NB4 (cell line): ENCODE measurements at regions not wholly inside any gene's neighbourhood (a gene's known extent, or its start where the extent isn't known, plus 50 kb on each side); places are given as distances from the start of the nearest gene placed in this dataset.

Experiments used
- POLR2A ChIP-seq: IDR thresholded peaks from 2 replicates; pipeline ENCODE4 v1.6.1; 2011; ENCODE audit warnings: mild to moderate bottlenecking; ENCODE audit not compliant: insufficient read length; ENCODE audit errors: extremely low read depth
- TF ChIP-seq, protein P1 (sequence below): IDR thresholded peaks from one replicate; pipeline ENCODE4 v1.5.1; 2012; ENCODE audit warnings: low read depth, low read length

GRCh38 chr1:229107304-229107815, 163.6 kb upstream of the RAB4A start:
- no peak for TF ChIP-seq POLR2A
- TF ChIP-seq, protein P1, sequence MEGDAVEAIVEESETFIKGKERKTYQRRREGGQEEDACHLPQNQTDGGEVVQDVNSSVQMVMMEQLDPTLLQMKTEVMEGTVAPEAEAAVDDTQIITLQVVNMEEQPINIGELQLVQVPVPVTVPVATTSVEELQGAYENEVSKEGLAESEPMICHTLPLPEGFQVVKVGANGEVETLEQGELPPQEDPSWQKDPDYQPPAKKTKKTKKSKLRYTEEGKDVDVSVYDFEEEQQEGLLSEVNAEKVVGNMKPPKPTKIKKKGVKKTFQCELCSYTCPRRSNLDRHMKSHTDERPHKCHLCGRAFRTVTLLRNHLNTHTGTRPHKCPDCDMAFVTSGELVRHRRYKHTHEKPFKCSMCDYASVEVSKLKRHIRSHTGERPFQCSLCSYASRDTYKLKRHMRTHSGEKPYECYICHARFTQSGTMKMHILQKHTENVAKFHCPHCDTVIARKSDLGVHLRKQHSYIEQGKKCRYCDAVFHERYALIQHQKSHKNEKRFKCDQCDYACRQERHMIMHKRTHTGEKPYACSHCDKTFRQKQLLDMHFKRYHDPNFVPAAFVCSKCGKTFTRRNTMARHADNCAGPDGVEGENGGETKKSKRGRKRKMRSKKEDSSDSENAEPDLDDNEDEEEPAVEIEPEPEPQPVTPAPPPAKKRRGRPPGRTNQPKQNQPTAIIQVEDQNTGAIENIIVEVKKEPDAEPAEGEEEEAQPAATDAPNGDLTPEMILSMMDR, result no peak
